HEK293T (cell line): ENCODE measurements at regions not wholly inside any gene's neighbourhood (a gene's known extent, or its start where the extent isn't known, plus 50 kb on each side); places are given as distances from the start of the nearest gene placed in this dataset.

Source experiments
- CTCF ChIA-PET: fragments of 350-600 bp; formaldehyde crosslinking; extraction: SDS; loops from one replicate; lab custom pipeline; 2021; ENCODE audit warnings: antibody characterized with exemption, inconsistent platforms; lab: Yijun Ruan, JAX
- POLR2A ChIA-PET: fragments of 350-600 bp; formaldehyde crosslinking; extraction: SDS; loops from one replicate; lab custom pipeline; 2020; ENCODE audit warnings: antibody characterized with exemption, inconsistent platforms; lab: Yijun Ruan, JAX
- DNase-seq: peaks from one replicate; pipeline ENCODE4 v3.0.0; 2012; ENCODE audit warnings: mixed read lengths; ENCODE audit errors: extremely low spot score
- ARNT ChIP-seq: fragments of 450-650 bp; IDR thresholded peaks from 2 replicates; pipeline ENCODE4 v1.6.1; 2017; ENCODE audit warnings: mild to moderate bottlenecking
- BHLHE40 ChIP-seq: fragments of 450-650 bp; IDR thresholded peaks from 2 replicates; pipeline ENCODE4 v1.6.1; 2016; ENCODE audit warnings: mild to moderate bottlenecking, moderate library complexity, borderline replicate concordance
- CTBP1 ChIP-seq: fragments of 450-650 bp; IDR thresholded peaks from 2 replicates; pipeline ENCODE4 v1.6.1; 2016; ENCODE audit warnings: borderline replicate concordance
- ELF4 ChIP-seq: fragments of 450-650 bp; IDR thresholded peaks from 2 replicates; pipeline ENCODE4 v1.6.1; 2017; ENCODE audit warnings: antibody characterized with exemption
- FOXA1 ChIP-seq: fragments of 450-650 bp; IDR thresholded peaks from 2 replicates; pipeline ENCODE4 v1.6.1; 2016; ENCODE audit warnings: mild to moderate bottlenecking
- FOXK2 ChIP-seq: fragments of 450-650 bp; IDR thresholded peaks from 2 replicates; pipeline ENCODE4 v1.6.1; 2016; ENCODE audit warnings: mild to moderate bottlenecking
- FOXM1 ChIP-seq: fragments of 450-650 bp; IDR thresholded peaks from 2 replicates; pipeline ENCODE4 v1.6.1; 2017; ENCODE audit warnings: mild to moderate bottlenecking, borderline replicate concordance
- HDGF ChIP-seq: fragments of 450-650 bp; IDR thresholded peaks from 2 replicates; pipeline ENCODE4 v1.6.1; 2017; ENCODE audit warnings: antibody characterized with exemption, borderline replicate concordance
- L3MBTL2 ChIP-seq: fragments of 450-650 bp; conservative IDR thresholded peaks from 2 replicates; pipeline ENCODE4 v1.6.1; 2016; ENCODE audit warnings: mild to moderate bottlenecking
- LEF1 ChIP-seq: fragments of 450-650 bp; IDR thresholded peaks from 2 replicates; pipeline ENCODE4 v1.6.1; 2017; ENCODE audit warnings: mild to moderate bottlenecking, borderline replicate concordance
- NFRKB ChIP-seq: fragments of 450-650 bp; IDR thresholded peaks from 2 replicates; pipeline ENCODE4 v1.6.1; 2016; ENCODE audit warnings: mild to moderate bottlenecking, moderate library complexity
- SP1 ChIP-seq: fragments of 450-650 bp; IDR thresholded peaks from 2 replicates; pipeline ENCODE4 v1.6.1; 2017
- SUZ12 ChIP-seq: fragments of 450-650 bp; IDR thresholded peaks from 2 replicates; pipeline ENCODE4 v1.6.1; 2016; ENCODE audit warnings: mild to moderate bottlenecking
- TARDBP ChIP-seq: fragments of 450-650 bp; IDR thresholded peaks from 2 replicates; pipeline ENCODE4 v1.6.1; 2016
- ZNF384 ChIP-seq: fragments of 450-650 bp; IDR thresholded peaks from 2 replicates; pipeline ENCODE4 v1.6.1; 2016
- TF ChIP-seq, protein P1 (sequence below): fragments of 450-650 bp; IDR thresholded peaks from 2 replicates; pipeline ENCODE4 v1.6.1; 2016

- TF ChIP-seq CTBP1 (no peak), BHLHE40 (no peak), ZNF384 (no peak), LEF1 (no peak)
- TF ChIP-seq, protein P1, sequence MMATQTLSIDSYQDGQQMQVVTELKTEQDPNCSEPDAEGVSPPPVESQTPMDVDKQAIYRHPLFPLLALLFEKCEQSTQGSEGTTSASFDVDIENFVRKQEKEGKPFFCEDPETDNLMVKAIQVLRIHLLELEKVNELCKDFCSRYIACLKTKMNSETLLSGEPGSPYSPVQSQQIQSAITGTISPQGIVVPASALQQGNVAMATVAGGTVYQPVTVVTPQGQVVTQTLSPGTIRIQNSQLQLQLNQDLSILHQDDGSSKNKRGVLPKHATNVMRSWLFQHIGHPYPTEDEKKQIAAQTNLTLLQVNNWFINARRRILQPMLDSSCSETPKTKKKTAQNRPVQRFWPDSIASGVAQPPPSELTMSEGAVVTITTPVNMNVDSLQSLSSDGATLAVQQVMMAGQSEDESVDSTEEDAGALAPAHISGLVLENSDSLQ, result no peak
- ChIA-PET POLR2A (no interaction called here), CTCF (no interaction called here)
- DNase-seq, result no peak
Measured at GRCh38 chr6:147849401-147850330, 341.2 kb downstream of the SAMD5 start.

GRCh38 chr6:147852772-147853171 is 344.3 kb downstream of the SAMD5 start:
- DNase-seq, result no peak
- TF ChIP-seq FOXA1 (no peak), TARDBP (no peak), ELF4 (no peak), FOXK2 (no peak), HDGF (no peak)
- TF ChIP-seq, protein P1, result no peak
- ChIA-PET CTCF (no interaction called here), POLR2A (no interaction called here)

DNA sequence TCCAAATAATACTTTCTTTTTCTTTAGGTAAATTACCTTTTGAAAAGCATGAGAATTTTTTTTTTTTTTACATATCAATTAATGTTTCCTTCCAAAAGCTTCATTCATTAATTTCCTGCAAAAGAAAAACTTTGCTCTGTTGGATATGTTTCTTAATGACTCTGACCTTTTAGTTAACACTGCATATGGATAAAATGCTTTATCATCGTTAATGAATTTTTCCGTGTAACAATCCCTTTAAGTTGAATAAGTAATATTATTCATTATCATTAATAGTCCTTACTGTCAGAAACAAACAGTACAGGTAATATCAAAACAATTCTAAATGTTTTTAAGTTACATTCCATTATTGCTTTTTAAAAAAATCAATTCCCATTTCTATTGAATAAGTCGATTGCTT is 345.1 kb downstream of the SAMD5 start:
- DNase-seq, result no peak
- no peak for TF ChIP-seq FOXK2
- TF ChIP-seq SP1, result no peak
- TF ChIP-seq HDGF, result no peak
- no peak for TF ChIP-seq FOXA1
- no peak for TF ChIP-seq TARDBP
- TF ChIP-seq ELF4, result no peak
- TF ChIP-seq CTBP1, result no peak
- POLR2A ChIA-PET, result no interaction called here
- CTCF ChIA-PET, result no interaction called here

DNA sequence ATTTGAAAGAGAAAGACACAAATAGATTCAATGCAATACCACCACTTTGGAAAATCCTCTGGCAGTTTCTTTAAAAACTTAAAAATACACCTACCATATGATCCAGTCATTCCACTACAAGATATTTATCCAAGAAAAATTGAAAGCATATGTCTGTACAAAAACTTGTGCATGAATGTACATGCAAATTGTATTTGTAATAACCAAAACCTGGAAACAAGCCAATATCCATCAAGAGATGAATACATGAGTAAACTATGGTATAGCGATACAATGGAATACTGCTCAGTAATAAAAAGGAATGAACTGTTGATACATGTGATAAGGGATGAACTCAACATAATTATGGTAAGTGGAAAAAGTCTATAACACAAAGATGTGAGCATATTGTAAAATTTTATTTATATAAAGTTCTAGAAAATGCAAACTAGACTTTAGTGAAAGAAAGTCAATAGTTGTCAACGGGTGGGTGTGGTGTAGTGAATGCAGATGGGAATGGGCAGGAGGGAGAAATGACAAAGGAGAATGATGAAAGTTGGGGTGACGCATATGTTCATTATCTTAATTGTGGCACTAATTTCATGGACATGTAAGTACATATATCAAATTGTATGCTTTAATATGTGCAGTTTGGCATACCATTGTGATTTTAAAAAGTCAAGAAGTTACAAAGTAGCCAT is 347.5 kb downstream of the SAMD5 start:
- ChIA-PET CTCF (no interaction called here), POLR2A (no interaction called here)
- no peak for DNase-seq
- TF ChIP-seq HDGF (no peak), NFRKB (no peak), CTBP1 (no peak), BHLHE40 (no peak), SUZ12 (no peak), ARNT (no peak), LEF1 (no peak), FOXK2 (no peak), ZNF384 (no peak), SP1 (no peak), FOXA1 (no peak), FOXM1 (no peak), TARDBP (no peak), ELF4 (no peak), L3MBTL2 (no peak)
- TF ChIP-seq, protein P1, result no peak

- no peak for DNase-seq
- TF ChIP-seq NFRKB, result no peak
- TF ChIP-seq ARNT, result no peak
- TF ChIP-seq ZNF384, result no peak
- no peak for TF ChIP-seq ELF4
- TF ChIP-seq FOXK2, result no peak
- no peak for TF ChIP-seq FOXA1
- TF ChIP-seq SUZ12, result no peak
- no peak for TF ChIP-seq HDGF
- no peak for TF ChIP-seq FOXM1
- no peak for TF ChIP-seq LEF1
- no peak for TF ChIP-seq BHLHE40
- no peak for TF ChIP-seq SP1
- TF ChIP-seq TARDBP, result no peak
- no peak for TF ChIP-seq L3MBTL2
- POLR2A ChIA-PET, result no interaction called here
- CTCF ChIA-PET, result no interaction called here
Measured at GRCh38 chr6:147856687-147857086, 348.2 kb downstream of the SAMD5 start.

GRCh38 chr6:147858421-147858820 is 349.9 kb downstream of the SAMD5 start:
- no peak for DNase-seq
- ChIA-PET POLR2A (no interaction called here), CTCF (no interaction called here)
- TF ChIP-seq HDGF (no peak), BHLHE40 (no peak), FOXK2 (no peak), NFRKB (no peak), SP1 (no peak), FOXM1 (no peak)

- ChIA-PET POLR2A (no interaction called here), CTCF (no interaction called here)
- no peak for DNase-seq
- TF ChIP-seq FOXK2 (no peak), SUZ12 (no peak), L3MBTL2 (no peak), ZNF384 (no peak), SP1 (no peak), BHLHE40 (no peak), CTBP1 (no peak), ELF4 (no peak), TARDBP (no peak), HDGF (no peak), LEF1 (no peak), ARNT (no peak), FOXA1 (no peak), NFRKB (no peak)
- TF ChIP-seq, protein P1, result no peak
Measured at GRCh38 chr6:147859071-147859470, 350.6 kb downstream of the SAMD5 start.
